Fibroblast of lung (primary cell): ENCODE measurements at regions not wholly inside any gene's neighbourhood (a gene's known extent, or its start where the extent isn't known, plus 50 kb on each side); places are given as distances from the start of the nearest gene placed in this dataset.

ENCODE experiments used
- CTCF ChIP-seq, 2 donors: IDR thresholded peaks in 1 of 2; conservative IDR thresholded peaks in 1 of 2; 1 replicate in 1 of 2; 2 replicates in 1 of 2; pipeline ENCODE4 v1.5.1; 2011 to 2012; ENCODE audit warnings: low read length in 2 of 2, control low read depth in 1 of 2, inconsistent platforms in 1 of 2, low read depth in 1 of 2, mild to moderate bottlenecking in 1 of 2
- EZH2 ChIP-seq: IDR thresholded peaks from 2 replicates; pipeline ENCODE4 v1.5.1; 2012; ENCODE audit warnings: low read length, control low read depth, mild to moderate bottlenecking; ENCODE audit errors: missing control alignments

DNA sequence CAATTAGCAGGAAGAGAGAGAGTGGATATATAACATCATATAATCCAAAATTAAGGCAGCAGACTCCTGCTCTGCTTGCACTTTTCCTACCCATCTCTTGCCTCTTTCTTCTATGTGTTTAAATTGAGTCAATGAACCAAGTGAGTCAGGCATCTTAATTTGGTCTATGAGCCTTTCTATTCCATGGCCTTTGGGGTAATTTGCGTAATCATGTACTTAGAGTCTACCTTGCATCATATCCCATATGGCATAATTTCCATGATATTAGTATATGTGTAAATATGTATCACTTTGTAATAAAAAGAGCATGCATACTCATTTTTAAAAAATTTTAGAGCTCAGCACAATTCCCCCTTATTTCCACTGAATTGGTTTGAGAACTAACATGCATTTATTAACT, 555.2 kb downstream of the STK39 start:
- TF ChIP-seq CTCF (conservative IDR thresholded peaks at IDR 0.05 in 1 of 2, IDR thresholded peaks at IDR 0.05 in 1 of 2; ENCODE audit: low read depth in 1 of 2, low read length in 2 of 2) (no peak), EZH2 (no peak)
